SJSA1 (cell line): ENCODE measurements at regions not wholly inside any gene's neighbourhood (a gene's known extent, or its start where the extent isn't known, plus 50 kb on each side); places are given as distances from the start of the nearest gene placed in this dataset.
"Not testable (repeated sequence)": the region's sequence is repeated elsewhere in the genome, so short reads cannot be mapped to it uniquely, and the experiment has no call there.

ENCODE experiments used
- DNase-seq, 2 experiments: peaks; one replicate each; pipeline ENCODE4 v3.0.0-alpha.2; 2015 to 2020; ENCODE audit warnings: low spot score in 2 of 2, low read depth in 1 of 2
- H3K27ac ChIP-seq: fragments of 250-450 bp; sonication (Bioruptor Pico); 2 replicates; pipeline ENCODE4 v1.5.1; 2020; ENCODE audit warnings: mild to moderate bottlenecking, moderate library complexity
- H3K27me3 ChIP-seq: fragments of 250-450 bp; sonication (Bioruptor Pico); replicated peaks from 2 replicates; pipeline ENCODE4 v1.5.1; 2020; ENCODE audit warnings: mild to moderate bottlenecking, moderate library complexity
- H3K36me3 ChIP-seq: fragments of 250-450 bp; sonication (Bioruptor Pico); 2 replicates; pipeline ENCODE4 v1.5.1; 2020; ENCODE audit warnings: mild to moderate bottlenecking
- H3K4me1 ChIP-seq: fragments of 250-450 bp; sonication (Bioruptor Pico); replicated peaks from 2 replicates; pipeline ENCODE4 v1.6.1; 2021; ENCODE audit warnings: mild to moderate bottlenecking
- H3K4me3 ChIP-seq: fragments of 250-450 bp; sonication (Bioruptor Pico); 2 replicates; pipeline ENCODE4 v1.5.1; 2020; ENCODE audit warnings: mild to moderate bottlenecking
- H3K9me3 ChIP-seq: fragments of 250-450 bp; sonication (Bioruptor Pico); replicated peaks from 2 replicates; pipeline ENCODE4 v1.5.1; 2020; ENCODE audit warnings: mild to moderate bottlenecking

GRCh38 chrX:18034945-18035344, 173.8 kb upstream of the RAI2 start:
- Histone ChIP-seq H3K4me3 (no peak overlapping the region), H3K4me1 (no peaks in the 10 kb centered on the region), H3K27me3 (no peaks in the 10 kb centered on the region), H3K36me3 (no peaks in the 10 kb centered on the region), H3K9me3 (no peaks in the 10 kb centered on the region), H3K27ac (no peak overlapping the region)
- DNase-seq = no peak

- Histone ChIP-seq H3K27me3 (no peaks in the 10 kb centered on the region), H3K36me3 (no peaks in the 10 kb centered on the region)
Measured at GRCh38 chrX:18034504-18034903, 173.4 kb upstream of the RAI2 start.

GRCh38 chrX:18032486-18033221, 171.6 kb upstream of the RAI2 start:
- Histone ChIP-seq H3K27ac (no peak overlapping the region), H3K27me3 (no peaks in the 10 kb centered on the region), H3K4me1 (no peaks in the 10 kb centered on the region), H3K36me3 (no peaks in the 10 kb centered on the region), H3K9me3 (no peaks in the 10 kb centered on the region), H3K4me3 (no peak overlapping the region)
- no peak for DNase-seq

More at GRCh38 chrX:18034504-18034903, 173.4 kb upstream of the RAI2 start:
- no peaks in the 10 kb centered on the region for H3K4me1 ChIP-seq
- no peaks in the 10 kb centered on the region for H3K9me3 ChIP-seq
- no peak overlapping the region for H3K27ac ChIP-seq
- DNase-seq = no peak
- H3K4me3 ChIP-seq = no peak overlapping the region

- Histone ChIP-seq H3K27me3 (no peaks in the 10 kb centered on the region), H3K4me3 (no peak overlapping the region), H3K27ac (no peak overlapping the region), H3K9me3 (no peaks in the 10 kb centered on the region), H3K36me3 (no peaks in the 10 kb centered on the region), H3K4me1 (no peaks in the 10 kb centered on the region)
- DNase-seq = no peak
Measured at GRCh38 chrX:18031726-18032375, 170.8 kb upstream of the RAI2 start.

- not testable (repeated sequence) for H3K4me1 ChIP-seq, H3K4me3 ChIP-seq, H3K36me3 ChIP-seq, H3K27ac ChIP-seq, H3K27me3 ChIP-seq, H3K9me3 ChIP-seq, DNase-seq
Measured at GRCh38 chrX:18030656-18031055, 169.6 kb upstream of the RAI2 start.

GRCh38 chrX:18026166-18026565, 165.1 kb upstream of the RAI2 start:
- Histone ChIP-seq H3K36me3 (no peaks in the 10 kb centered on the region), H3K9me3 (no peaks in the 10 kb centered on the region), H3K4me1 (no peaks in the 10 kb centered on the region), H3K4me3 (no peak overlapping the region), H3K27ac (no peak overlapping the region), H3K27me3 (no peaks in the 10 kb centered on the region)
- no peak for DNase-seq

GRCh38 chrX:18017411-18017810, 156.3 kb upstream of the RAI2 start:
- Histone ChIP-seq H3K36me3 (no peaks in the 10 kb centered on the region), H3K27me3 (no peaks in the 10 kb centered on the region), H3K4me1 (no peaks in the 10 kb centered on the region), H3K27ac (no peak overlapping the region), H3K4me3 (no peak overlapping the region), H3K9me3 (no peaks in the 10 kb centered on the region)
- DNase-seq = no peak

- H3K4me3 ChIP-seq = no peak overlapping the region
- DNase-seq = no peak
- no peaks in the 10 kb centered on the region for H3K36me3 ChIP-seq
- no peak overlapping the region for H3K27ac ChIP-seq
- no peaks in the 10 kb centered on the region for H3K27me3 ChIP-seq
- no peaks in the 10 kb centered on the region for H3K9me3 ChIP-seq
- no peaks in the 10 kb centered on the region for H3K4me1 ChIP-seq
Measured at GRCh38 chrX:18016941-18017340, 155.8 kb upstream of the RAI2 start.

GRCh38 chrX:18010253-18010652, 149.2 kb upstream of the RAI2 start:
- Histone ChIP-seq H3K4me3 (no peak overlapping the region), H3K27me3 (no peaks in the 10 kb centered on the region), H3K4me1 (no peaks in the 10 kb centered on the region), H3K27ac (no peak overlapping the region), H3K9me3 (no peaks in the 10 kb centered on the region), H3K36me3 (no peaks in the 10 kb centered on the region)
- no peak for DNase-seq

- Histone ChIP-seq H3K9me3 (no peaks in the 10 kb centered on the region), H3K4me1 (no peaks in the 10 kb centered on the region), H3K36me3 (no peaks in the 10 kb centered on the region), H3K27ac (no peak overlapping the region), H3K4me3 (no peak overlapping the region), H3K27me3 (no peaks in the 10 kb centered on the region)
- DNase-seq = no peak
Measured at GRCh38 chrX:18003876-18004275, 142.8 kb upstream of the RAI2 start.

- H3K4me1 ChIP-seq = no peaks in the 10 kb centered on the region
- no peak for DNase-seq
- H3K4me3 ChIP-seq = no peak overlapping the region
- no peaks in the 10 kb centered on the region for H3K36me3 ChIP-seq
- no peaks in the 10 kb centered on the region for H3K9me3 ChIP-seq
- no peaks in the 10 kb centered on the region for H3K27me3 ChIP-seq
- H3K27ac ChIP-seq = no peak overlapping the region
Measured at GRCh38 chrX:18002791-18003190, 141.7 kb upstream of the RAI2 start.

GRCh38 chrX:17994429-17994828, 133.3 kb upstream of the RAI2 start:
- Histone ChIP-seq H3K36me3 (no peaks in the 10 kb centered on the region), H3K27ac (no peak overlapping the region), H3K4me1 (no peaks in the 10 kb centered on the region), H3K27me3 (no peaks in the 10 kb centered on the region), H3K4me3 (no peak overlapping the region), H3K9me3 (no peaks in the 10 kb centered on the region)
- no peak for DNase-seq

GRCh38 chrX:17993062-17993461, 132.0 kb upstream of the RAI2 start:
- H3K27ac ChIP-seq = no peak overlapping the region
- no peaks in the 10 kb centered on the region for H3K36me3 ChIP-seq
- no peak overlapping the region for H3K4me3 ChIP-seq
- no peaks in the 10 kb centered on the region for H3K9me3 ChIP-seq
- H3K4me1 ChIP-seq = no peaks in the 10 kb centered on the region
- no peaks in the 10 kb centered on the region for H3K27me3 ChIP-seq
- no peak for DNase-seq

GRCh38 chrX:17990532-17990931, 129.4 kb upstream of the RAI2 start:
- Histone ChIP-seq H3K9me3 (no peaks in the 10 kb centered on the region), H3K36me3 (no peaks in the 10 kb centered on the region), H3K27ac (no peak overlapping the region), H3K4me3 (no peak overlapping the region), H3K4me1 (no peaks in the 10 kb centered on the region), H3K27me3 (no peaks in the 10 kb centered on the region)
- DNase-seq = no peak

- no peaks in the 10 kb centered on the region for H3K9me3 ChIP-seq
- DNase-seq = no peak
- no peaks in the 10 kb centered on the region for H3K4me1 ChIP-seq
- no peak overlapping the region for H3K4me3 ChIP-seq
- H3K27ac ChIP-seq = no peak overlapping the region
- H3K36me3 ChIP-seq = no peaks in the 10 kb centered on the region
- H3K27me3 ChIP-seq = no peaks in the 10 kb centered on the region
Measured at GRCh38 chrX:17987783-17988182, 126.7 kb upstream of the RAI2 start.
